Type B pancreatic cell (in vitro differentiated cells): ENCODE measurements at regions not wholly inside any gene's neighbourhood (a gene's known extent, or its start where the extent isn't known, plus 50 kb on each side); places are given as distances from the start of the nearest gene placed in this dataset.

Experiments
- DNase-seq: peaks from one replicate; pipeline ENCODE4 v3.0.0; 2021; ENCODE audit warnings: mixed read lengths; ENCODE audit not compliant: unreplicated experiment; ENCODE audit errors: extremely low spot score
- H3K27ac Mint-ChIP-seq: 2 replicates; pipeline ENCODE4 v1.8.0; 2021; ENCODE audit warnings: mild to moderate bottlenecking, mixed read lengths
- H3K27me3 Mint-ChIP-seq: 2 replicates; pipeline ENCODE4 v1.8.0; 2021; ENCODE audit warnings: mixed read lengths
- H3K36me3 Mint-ChIP-seq: 2 replicates; pipeline ENCODE4 v1.8.0; 2021; ENCODE audit warnings: mixed read lengths
- H3K4me1 Mint-ChIP-seq: one replicate; pipeline ENCODE4 v1.8.0; 2021; ENCODE audit warnings: mixed read lengths; ENCODE audit not compliant: unreplicated experiment
- H3K4me3 Mint-ChIP-seq: 2 replicates; pipeline ENCODE4 v1.8.0; 2021; ENCODE audit warnings: mild to moderate bottlenecking, mixed read lengths
- H3K9me3 Mint-ChIP-seq: 2 replicates; pipeline ENCODE4 v1.8.0; 2021; ENCODE audit warnings: mixed read lengths
- TF ChIP-seq, protein P1 (sequence below): fragments of 200-600 bp; sonication (generic); conservative IDR thresholded peaks from 2 replicates; pipeline ENCODE4 v1.5.0; 2021; ENCODE audit warnings: antibody characterized with exemption, mild to moderate bottlenecking

DNA sequence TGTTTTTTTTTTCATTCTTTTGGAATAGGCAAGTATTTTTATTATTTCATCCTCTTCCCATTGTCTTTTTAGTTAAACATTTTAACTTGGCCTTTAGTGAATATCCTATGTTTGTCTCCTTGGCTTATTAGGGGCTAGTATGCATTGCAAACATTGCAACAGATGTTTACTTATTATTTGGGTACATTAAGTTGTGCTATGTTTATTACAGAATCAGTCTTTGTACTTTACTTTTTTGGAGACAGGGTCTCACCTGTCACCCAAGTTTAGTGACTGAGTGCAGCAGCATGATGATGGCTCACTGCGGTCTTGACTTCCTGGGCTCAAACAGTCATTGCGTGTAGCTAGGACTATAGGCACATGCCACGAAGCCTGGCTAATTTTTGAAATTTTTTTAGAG is 51.1 kb upstream of the NUDT6 start:
- H3K4me1 Mint-ChIP-seq, result no peaks in the 10 kb centered on the region
- peaks cover 20% of the 10 kb centered on the region for H3K36me3 Mint-ChIP-seq
- H3K4me3 Mint-ChIP-seq, result no peak overlapping the region
- no peaks in the 10 kb centered on the region for H3K27me3 Mint-ChIP-seq
- H3K27ac Mint-ChIP-seq, result no peak overlapping the region
- H3K9me3 Mint-ChIP-seq, result peaks cover 7% of the 10 kb centered on the region
- TF ChIP-seq, protein P1, sequence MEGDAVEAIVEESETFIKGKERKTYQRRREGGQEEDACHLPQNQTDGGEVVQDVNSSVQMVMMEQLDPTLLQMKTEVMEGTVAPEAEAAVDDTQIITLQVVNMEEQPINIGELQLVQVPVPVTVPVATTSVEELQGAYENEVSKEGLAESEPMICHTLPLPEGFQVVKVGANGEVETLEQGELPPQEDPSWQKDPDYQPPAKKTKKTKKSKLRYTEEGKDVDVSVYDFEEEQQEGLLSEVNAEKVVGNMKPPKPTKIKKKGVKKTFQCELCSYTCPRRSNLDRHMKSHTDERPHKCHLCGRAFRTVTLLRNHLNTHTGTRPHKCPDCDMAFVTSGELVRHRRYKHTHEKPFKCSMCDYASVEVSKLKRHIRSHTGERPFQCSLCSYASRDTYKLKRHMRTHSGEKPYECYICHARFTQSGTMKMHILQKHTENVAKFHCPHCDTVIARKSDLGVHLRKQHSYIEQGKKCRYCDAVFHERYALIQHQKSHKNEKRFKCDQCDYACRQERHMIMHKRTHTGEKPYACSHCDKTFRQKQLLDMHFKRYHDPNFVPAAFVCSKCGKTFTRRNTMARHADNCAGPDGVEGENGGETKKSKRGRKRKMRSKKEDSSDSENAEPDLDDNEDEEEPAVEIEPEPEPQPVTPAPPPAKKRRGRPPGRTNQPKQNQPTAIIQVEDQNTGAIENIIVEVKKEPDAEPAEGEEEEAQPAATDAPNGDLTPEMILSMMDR, result no peak
- no peak for DNase-seq

DNA sequence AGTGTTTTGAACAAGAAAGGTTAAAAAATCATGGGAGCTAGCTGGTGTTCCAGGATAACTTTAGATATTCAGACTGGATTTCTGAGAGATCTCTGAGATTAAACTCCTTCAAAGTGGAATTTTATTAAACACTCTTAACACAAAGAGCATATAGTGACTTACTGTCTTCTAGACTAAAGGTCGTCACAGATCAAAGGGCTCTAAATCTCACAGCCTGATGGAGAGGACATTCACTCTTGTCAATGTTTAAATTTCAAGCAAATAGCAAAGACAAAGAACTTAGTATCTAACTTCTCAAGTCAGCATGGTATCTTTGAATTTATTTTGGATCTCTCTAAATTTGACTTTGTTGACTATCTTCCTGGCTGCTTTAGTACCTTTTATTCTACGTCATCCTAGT is 53.7 kb upstream of the NUDT6 start:
- H3K27me3 Mint-ChIP-seq, result no peaks in the 10 kb centered on the region
- TF ChIP-seq, protein P1, result no peak
- H3K36me3 Mint-ChIP-seq, result peaks cover 29% of the 10 kb centered on the region
- no peak overlapping the region for H3K4me3 Mint-ChIP-seq
- no peak overlapping the region for H3K27ac Mint-ChIP-seq
- H3K9me3 Mint-ChIP-seq, result peaks cover 7% of the 10 kb centered on the region
- no peak for DNase-seq
- H3K4me1 Mint-ChIP-seq, result no peaks in the 10 kb centered on the region

DNA sequence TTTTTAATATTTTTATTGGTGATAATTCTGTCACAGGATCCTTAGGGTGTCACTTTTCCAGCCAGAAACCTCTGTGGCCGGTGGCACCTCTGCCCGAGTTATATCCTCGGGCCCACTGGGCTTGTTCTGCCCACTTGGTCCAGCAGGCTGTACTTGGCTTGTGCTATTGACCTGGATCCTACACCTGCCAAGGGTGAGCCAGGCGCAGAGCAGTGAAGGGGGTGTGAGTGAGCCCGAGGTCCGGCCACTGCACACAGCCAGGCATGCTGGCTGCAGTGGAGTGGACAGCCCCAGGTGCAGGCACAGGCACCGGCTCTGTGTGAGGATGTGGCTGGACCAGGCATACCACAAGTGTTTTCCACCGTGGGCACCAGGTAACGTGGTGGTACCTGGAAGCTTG is 54.7 kb upstream of the NUDT6 start:
- no peaks in the 10 kb centered on the region for H3K27me3 Mint-ChIP-seq
- peaks cover 29% of the 10 kb centered on the region for H3K36me3 Mint-ChIP-seq
- no peaks in the 10 kb centered on the region for H3K4me1 Mint-ChIP-seq
- TF ChIP-seq, protein P1, result no peak
- peaks cover 7% of the 10 kb centered on the region for H3K9me3 Mint-ChIP-seq
- H3K4me3 Mint-ChIP-seq, result no peak overlapping the region
- DNase-seq, result no peak
- H3K27ac Mint-ChIP-seq, result no peak overlapping the region

DNA sequence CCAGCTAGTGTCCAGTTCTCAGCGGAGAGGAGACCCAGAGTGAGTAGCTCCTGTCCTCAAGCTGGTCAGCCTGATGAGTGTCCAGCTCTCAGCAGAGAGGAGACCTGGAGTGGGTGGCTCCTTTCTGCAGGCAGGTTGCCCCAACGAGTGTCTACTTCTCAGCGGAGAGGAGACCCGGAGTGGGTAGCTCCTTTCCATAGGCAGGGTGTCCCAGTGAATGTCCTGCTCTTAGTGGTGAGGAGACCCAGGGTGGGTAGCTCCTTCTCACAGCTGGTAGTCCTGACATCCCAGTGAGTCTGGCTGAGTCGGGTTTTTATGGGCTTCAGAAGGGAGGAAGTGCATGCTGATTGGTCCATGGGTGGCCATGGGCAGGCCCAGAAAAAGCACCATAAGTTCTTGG is 55.7 kb upstream of the NUDT6 start:
- TF ChIP-seq, protein P1, result no peak
- Mint-ChIP-seq H3K27ac (no peak overlapping the region), H3K4me3 (no peak overlapping the region), H3K9me3 (peaks cover 7% of the 10 kb centered on the region), H3K36me3 (peaks cover 34% of the 10 kb centered on the region), H3K4me1 (no peaks in the 10 kb centered on the region), H3K27me3 (no peaks in the 10 kb centered on the region)
- DNase-seq, result no peak

DNA sequence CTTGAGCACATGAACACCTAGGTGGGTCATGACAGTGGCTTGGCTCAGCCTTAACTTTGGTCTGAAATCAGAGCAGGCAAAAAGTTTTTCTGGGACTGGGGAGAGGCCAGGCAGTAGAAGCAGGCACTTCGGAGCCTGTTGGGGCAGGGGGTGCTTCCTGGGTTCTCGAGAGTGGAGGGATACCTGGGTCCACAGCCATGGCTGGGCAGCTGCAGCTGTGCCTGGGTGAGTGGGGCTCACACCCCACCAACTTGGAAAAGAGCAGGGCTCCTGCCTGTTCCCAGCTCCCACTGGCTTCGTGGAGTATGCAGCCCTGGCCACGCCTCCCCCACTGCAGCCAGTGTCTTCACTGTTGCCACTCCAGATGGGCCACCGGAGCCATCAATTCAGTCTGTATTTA is 56.4 kb upstream of the NUDT6 start:
- Mint-ChIP-seq H3K27me3 (no peaks in the 10 kb centered on the region), H3K4me1 (no peaks in the 10 kb centered on the region), H3K27ac (no peak overlapping the region), H3K9me3 (peaks cover 7% of the 10 kb centered on the region), H3K4me3 (no peak overlapping the region), H3K36me3 (peaks cover 41% of the 10 kb centered on the region)
- no peak for DNase-seq
- TF ChIP-seq, protein P1, result no peak

DNA sequence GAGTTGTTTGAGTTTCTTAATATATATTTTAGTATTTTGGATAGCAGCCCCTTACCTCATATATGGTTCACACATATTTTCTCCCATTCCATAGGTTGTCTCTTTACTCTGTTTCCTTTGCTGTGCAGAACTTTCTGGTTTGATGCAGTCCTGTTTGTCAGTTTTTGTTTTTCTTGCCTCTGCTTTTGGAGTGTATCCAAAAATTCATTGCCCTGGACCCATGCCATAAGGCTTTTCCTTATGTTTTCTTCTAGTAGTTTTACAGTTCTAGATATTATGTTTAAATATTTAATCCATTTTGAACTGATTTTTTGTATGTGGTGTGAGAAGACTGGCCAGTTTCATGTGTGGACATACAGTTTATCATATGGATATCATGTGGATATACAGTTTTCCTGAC is 58.5 kb upstream of the NUDT6 start:
- peaks cover 49% of the 10 kb centered on the region for H3K36me3 Mint-ChIP-seq

More for the DNA sequence above, 58.5 kb upstream of the NUDT6 start:
- Mint-ChIP-seq H3K27ac (no peak overlapping the region), H3K9me3 (no peaks in the 10 kb centered on the region), H3K4me3 (no peak overlapping the region), H3K4me1 (no peaks in the 10 kb centered on the region), H3K27me3 (no peaks in the 10 kb centered on the region)
- DNase-seq, result no peak
- TF ChIP-seq, protein P1, result no peak
